ENCODE measurements at regions not wholly inside any gene's neighbourhood (a gene's known extent, or its start where the extent isn't known, plus 50 kb on each side); places are given as distances from the start of the nearest gene placed in this dataset.

- Histone ChIP-seq H3K56ac (ENCODE audit: extremely low read depth, insufficient read depth, low read length) (no peak overlapping the region), H3K27me3 (ENCODE audit: control insufficient read depth, insufficient read depth, low read length) (no peaks in the 10 kb centered on the region; the same call in 1 of the 2 replicates), H3K36me3 (ENCODE audit: control insufficient read depth, insufficient read depth, low read length) (no peaks in the 10 kb centered on the region), H2BK120ac (ENCODE audit: low read depth, low read length) (no peak overlapping the region), H4K91ac (ENCODE audit: insufficient read depth, low read depth, low read length) (no peak overlapping the region), H4K8ac (ENCODE audit: low read depth in 2 of 2, low read length in 2 of 2) (no peak overlapping the region), H4K20me1 (ENCODE audit: insufficient read depth, low read length) (no peaks in the 10 kb centered on the region), H3K9ac (ENCODE audit: low read depth, low read length) (no peak overlapping the region), H3K4me3 (ENCODE audit: insufficient read depth, low read depth, low read length) (no peak overlapping the region), H2AFZ (replicated peaks; ENCODE audit: low read length, poor library complexity) (no peak overlapping the region), H2BK5ac (ENCODE audit: low read depth, low read length, poor library complexity, severe bottlenecking) (no peak overlapping the region), H3K9me1 (ENCODE audit: insufficient read depth, low read length) (no peaks in the 10 kb centered on the region), H3K4ac (ENCODE audit: low read depth, low read length) (no peak overlapping the region), H2BK20ac (ENCODE audit: low read depth, low read length) (no peak overlapping the region), H3K4me2 (ENCODE audit: low read depth, low read length) (no peak overlapping the region), H2AK5ac (ENCODE audit: low read depth, low read length) (no peak overlapping the region), H3K4me1 (ENCODE audit: control insufficient read depth, insufficient read depth, low read length) (no peaks in the 10 kb centered on the region), H3K14ac (replicated peaks; ENCODE audit: low read depth, low read length) (no peak overlapping the region), H2BK15ac (ENCODE audit: low read depth, low read length) (no peak overlapping the region), H3K79me1 (ENCODE audit: low read depth in 1 of 2, low read length in 2 of 2) (no peaks in the 10 kb centered on the region), H2AK9ac (replicated peaks; ENCODE audit: low read depth, low read length, poor library complexity) (no peak overlapping the region), H3K27ac (ENCODE audit: insufficient read depth, low read length) (no peak overlapping the region), H3K23ac (ENCODE audit: low read depth, low read length) (no peak overlapping the region), H4K5ac (ENCODE audit: low read depth, low read length) (no peak overlapping the region), H3K9me3 (ENCODE audit: control insufficient read depth, insufficient read depth, low read length) (no peaks in the 10 kb centered on the region), H3K18ac (ENCODE audit: low read depth, low read length) (no peak overlapping the region)
- CTCF ChIA-PET: no interaction called here
- dilution Hi-C loops (cut with HindIII; ENCODE audit: low sequenced_read_pairs, unreplicated experiment) (no loop called here), in situ Hi-C loops (cut with MboI; ENCODE audit: low sequenced_read_pairs) (no loop called here), intact Hi-C loops (cut with micrococcal nuclease) (no loop called here)
- POLR2A ChIA-PET (ENCODE audit: unreplicated experiment): no interaction called here
- TF ChIP-seq FOS (IDR thresholded peaks at IDR 0.05; ENCODE audit: low read depth, low read length): no peak
- TF ChIP-seq ELK1 (IDR thresholded peaks at IDR 0.05; ENCODE audit: borderline replicate concordance, low read depth, low read length): no peak
- TF ChIP-seq USF2 (IDR thresholded peaks at IDR 0.05; ENCODE audit: low read depth, low read length): no peak
- no peak for TF ChIP-seq MAFK (IDR thresholded peaks at IDR 0.05; ENCODE audit: low read depth, low read length)
- TF ChIP-seq POLR2A (IDR thresholded peaks at IDR 0.05; ENCODE audit: low read depth, low read length): no peak
- TF ChIP-seq CHD1 (IDR thresholded peaks at IDR 0.05; ENCODE audit: low read depth, low read length): no peak
- no peak for TF ChIP-seq MXI1 (IDR thresholded peaks at IDR 0.05; ENCODE audit: borderline replicate concordance, low read depth, low read length)
- TF ChIP-seq RAD21 (IDR thresholded peaks at IDR 0.05; ENCODE audit: low read length): no peak
- no peak for TF ChIP-seq MAZ (IDR thresholded peaks at IDR 0.05; ENCODE audit: borderline replicate concordance, low read depth, low read length)
- no TSS peak for BruUV-seq (replicated peaks)
- DNase-seq (no peak), ATAC-seq (ENCODE audit: low read depth) (no peak)
- no CpG with 5 or more reads among the region's 2 CpGs for WGBS, 2 experiments (ENCODE audit: extremely low coverage in 2 of 2, insufficient read length in 1 of 2)
These were observed 145.5 kb downstream of the SQOR start for GRCh38 chr15:45780352-45780751.

All from IMR-90 (cell line).